IMR-90 (cell line): ENCODE measurements at regions not wholly inside any gene's neighbourhood (a gene's known extent, or its start where the extent isn't known, plus 50 kb on each side); places are given as distances from the start of the nearest gene placed in this dataset.

ENCODE experiments used
- ATAC-seq: fragments of 200-7000 bp; cut with Tn5 transposase; 2 replicates; pipeline ENCODE4 v1.9.1; 2020; ENCODE audit warnings: low read depth, mild to moderate bottlenecking, moderate library complexity
- BruUV-seq: library from RNA; stranded (reverse); fragments of 400-500 nt; replicated peaks from 2 replicates; lab custom pipeline; 2021; lab: Mats Ljungman, UMichigan
- CTCF ChIA-PET: fragments of 300-600 bp; formaldehyde crosslinking; extraction: SDS; loops from one replicate; lab custom pipeline; 2021; ENCODE audit warnings: antibody characterized with exemption; lab: Yijun Ruan, JAX
- POLR2A ChIA-PET: fragments of 300-600 bp; sonication (Branson Sonifier 250); formaldehyde crosslinking; loops from one replicate; lab custom pipeline; 2022; ENCODE audit warnings: antibody characterized with exemption; ENCODE audit not compliant: unreplicated experiment; lab: Charles Lee
- DNase-seq: peaks from one replicate; pipeline ENCODE4 v3.0.0; 2013
- H2AFZ ChIP-seq: replicated peaks from 2 replicates; pipeline ENCODE3; 2013; ENCODE audit warnings: low read length, mild to moderate bottlenecking; ENCODE audit not compliant: poor library complexity
- H2AK5ac ChIP-seq: 2 replicates; pipeline ENCODE4 v1.6.1; 2013; ENCODE audit warnings: low read depth, low read length, inconsistent platforms
- H2AK9ac ChIP-seq: replicated peaks from 2 replicates; pipeline ENCODE3; 2013; ENCODE audit warnings: mild to moderate bottlenecking, low read depth, low read length, moderate library complexity; ENCODE audit not compliant: poor library complexity
- H2BK120ac ChIP-seq: 2 replicates; pipeline ENCODE4 v1.6.1; 2013; ENCODE audit warnings: low read depth, low read length, inconsistent platforms
- H2BK15ac ChIP-seq: 3 replicates; pipeline ENCODE4 v1.6.1; 2013; ENCODE audit warnings: low read depth, low read length, inconsistent platforms
- H2BK20ac ChIP-seq: 2 replicates; pipeline ENCODE4 v1.6.1; 2013; ENCODE audit warnings: low read depth, mild to moderate bottlenecking, inconsistent platforms, low read length, moderate library complexity
- H2BK5ac ChIP-seq: 2 replicates; pipeline ENCODE4 v1.6.1; 2013; ENCODE audit warnings: mild to moderate bottlenecking, low read depth, low read length, inconsistent platforms; ENCODE audit not compliant: poor library complexity, severe bottlenecking
- H3K14ac ChIP-seq: replicated peaks from 2 replicates; pipeline ENCODE4 v1.6.1; 2013; ENCODE audit warnings: low read depth, low read length, inconsistent platforms
- H3K18ac ChIP-seq: 2 replicates; pipeline ENCODE4 v1.6.1; 2013; ENCODE audit warnings: low read depth, low read length, control low read depth
- H3K23ac ChIP-seq: 2 replicates; pipeline ENCODE4 v1.6.1; 2013; ENCODE audit warnings: low read depth, low read length, inconsistent platforms
- H3K27ac ChIP-seq: 2 replicates; pipeline ENCODE4 v1.5.1; 2013; ENCODE audit warnings: mild to moderate bottlenecking, control low read depth, low read length; ENCODE audit not compliant: insufficient read depth
- H3K27me3 ChIP-seq: 2 replicates; pipeline ENCODE4 v1.6.1; 2013; ENCODE audit warnings: low read length; ENCODE audit not compliant: control insufficient read depth, insufficient read depth
- H3K36me3 ChIP-seq: 2 replicates; pipeline ENCODE4 v1.6.1; 2013; ENCODE audit warnings: low read length, mixed read lengths; ENCODE audit not compliant: control insufficient read depth, insufficient read depth
- H3K4ac ChIP-seq: 2 replicates; pipeline ENCODE4 v1.6.1; 2013; ENCODE audit warnings: low read depth, low read length, inconsistent platforms
- H3K4me1 ChIP-seq: 2 replicates; pipeline ENCODE4 v1.6.1; 2013; ENCODE audit warnings: low read length, mixed read lengths; ENCODE audit not compliant: control insufficient read depth, insufficient read depth
- H3K4me2 ChIP-seq: 2 replicates; pipeline ENCODE4 v1.6.1; 2013; ENCODE audit warnings: low read depth, mild to moderate bottlenecking, control low read depth, low read length, moderate library complexity
- H3K4me3 ChIP-seq: 2 replicates; pipeline ENCODE4 v1.5.1; 2013; ENCODE audit warnings: low read depth, mild to moderate bottlenecking, control low read depth, low read length, moderate library complexity; ENCODE audit not compliant: insufficient read depth
- H3K56ac ChIP-seq: 2 replicates; pipeline ENCODE4 v1.6.1; 2013; ENCODE audit warnings: low read length, inconsistent platforms; ENCODE audit not compliant: insufficient read depth; ENCODE audit errors: extremely low read depth
- H3K79me1 ChIP-seq, 2 experiments: 2 replicates each; pipeline ENCODE4 v1.6.1; 2013; ENCODE audit warnings: low read length in 2 of 2, inconsistent platforms in 1 of 2, low read depth in 1 of 2
- H3K9ac ChIP-seq: 2 replicates; pipeline ENCODE4 v1.6.1; 2013; ENCODE audit warnings: low read depth, low read length, control low read depth
- H3K9me1 ChIP-seq: 2 replicates; pipeline ENCODE4 v1.6.1; 2013; ENCODE audit warnings: low read length, inconsistent platforms; ENCODE audit not compliant: insufficient read depth
- H3K9me3 ChIP-seq: 2 replicates; pipeline ENCODE4 v1.6.1; 2013; ENCODE audit warnings: low read length; ENCODE audit not compliant: control insufficient read depth, insufficient read depth
- H4K20me1 ChIP-seq: 2 replicates; pipeline ENCODE4 v1.6.1; 2013; ENCODE audit warnings: low read length, inconsistent platforms; ENCODE audit not compliant: insufficient read depth
- H4K5ac ChIP-seq: 2 replicates; pipeline ENCODE4 v1.6.1; 2013; ENCODE audit warnings: mild to moderate bottlenecking, low read depth, low read length, control low read depth
- H4K8ac ChIP-seq, 2 experiments: 2 replicates each; pipeline ENCODE4 v1.6.1; 2013; ENCODE audit warnings: low read depth in 2 of 2, low read length in 2 of 2, control low read depth in 1 of 2, inconsistent platforms in 1 of 2
- H4K91ac ChIP-seq: 2 replicates; pipeline ENCODE4 v1.6.1; 2013; ENCODE audit warnings: low read depth, low read length, inconsistent platforms; ENCODE audit not compliant: insufficient read depth
- CHD1 ChIP-seq: IDR thresholded peaks from 2 replicates; pipeline ENCODE4 v1.6.1; 2012; ENCODE audit warnings: low read depth, low read length, improper control_type of control experiment
- POLR2A ChIP-seq: IDR thresholded peaks from 2 replicates; pipeline ENCODE4 v1.6.1; 2012; ENCODE audit warnings: mild to moderate bottlenecking, low read depth, low read length
- RFX5 ChIP-seq: IDR thresholded peaks from 2 replicates; pipeline ENCODE4 v1.8.0; 2012; ENCODE audit warnings: low read depth, mild to moderate bottlenecking, low read length, moderate library complexity
- WGBS, 2 experiments: methylation state at CpG; one replicate each; pipeline versions ENCODE4 v1.1.5 to v1.1.7; 2013; ENCODE audit warnings: missing lambda C conversion rate in 2 of 2; ENCODE audit not compliant: insufficient read length in 1 of 2; ENCODE audit errors: extremely low coverage in 2 of 2; 5-methylcytosine and 5-hydroxymethylcytosine counted together
- dilution Hi-C: fragments of 300-500 bp; cut with HindIII; formaldehyde crosslinking; loops from one replicate; pipeline ENCODE4 v1.14.3; 2018; ENCODE audit warnings: low sequenced_read_pairs; ENCODE audit not compliant: unreplicated experiment
- in situ Hi-C: fragments of 300-500 bp; cut with MboI; formaldehyde crosslinking; loops from 3 replicates; pipeline ENCODE4 v1.14.3; 2019; ENCODE audit warnings: low sequenced_read_pairs, inconsistent platforms, mixed read lengths
- intact Hi-C: fragments of 100-400 bp; cut with micrococcal nuclease; formaldehyde crosslinking; loops from 2 replicates; pipeline ENCODE4 v1.10.0; 2022

GRCh38 chr4:165788686-165789463 lies 84.2 kb upstream of the TLL1 start:
- DNase-seq (no peak), ATAC-seq (no peak)
- no peak overlapping the region for H4K91ac ChIP-seq
- no peak overlapping the region for H3K18ac ChIP-seq
- dilution Hi-C loops, result no loop called here
- H3K9ac ChIP-seq, result no peak overlapping the region
- intact Hi-C loops, result no loop called here
- H3K79me1 ChIP-seq, result no peaks in the 10 kb centered on the region
- no CpG with 5 or more reads among the region's 3 CpGs for WGBS, 2 experiments
- H3K4me2 ChIP-seq, result no peak overlapping the region
- no peak overlapping the region for H2BK20ac ChIP-seq
- no peak overlapping the region for H2BK5ac ChIP-seq
- no peak overlapping the region for H3K23ac ChIP-seq
- CTCF ChIA-PET, result no interaction called here
- no peak overlapping the region for H2AK5ac ChIP-seq
- no TSS peak for BruUV-seq
- H3K36me3 ChIP-seq, result no peaks in the 10 kb centered on the region
- H3K27ac ChIP-seq, result no peak overlapping the region
- no peak overlapping the region for H2AFZ ChIP-seq
- no peak overlapping the region for H2BK120ac ChIP-seq
- H4K5ac ChIP-seq, result no peak overlapping the region
- in situ Hi-C loops, result no loop called here
- no peak for TF ChIP-seq POLR2A
- TF ChIP-seq RFX5, result no peak
- TF ChIP-seq CHD1, result no peak
- no peaks in the 10 kb centered on the region for H4K20me1 ChIP-seq
- no peaks in the 10 kb centered on the region for H3K27me3 ChIP-seq
- no peak overlapping the region for H3K56ac ChIP-seq
- no peak overlapping the region for H4K8ac ChIP-seq
- no peak overlapping the region for H3K4ac ChIP-seq
- H2AK9ac ChIP-seq, result no peak overlapping the region
- H3K4me3 ChIP-seq, result no peak overlapping the region
- no peaks in the 10 kb centered on the region for H3K9me1 ChIP-seq
- H2BK15ac ChIP-seq, result no peak overlapping the region
- no peaks in the 10 kb centered on the region for H3K4me1 ChIP-seq
- peaks cover 4% of the 10 kb centered on the region; the same call in 1 of the 2 replicates for H3K9me3 ChIP-seq
- no peak overlapping the region for H3K14ac ChIP-seq
- POLR2A ChIA-PET, result no interaction called here
